Right kidney (tissue), 1 donor: ENCODE measurements at regions not wholly inside any gene's neighbourhood (a gene's known extent, or its start where the extent isn't known, plus 50 kb on each side); places are given as distances from the start of the nearest gene placed in this dataset.

Experiments used
- DNase-seq: peaks from one replicate; pipeline ENCODE4 v3.0.0-alpha.2; 2016

DNA sequence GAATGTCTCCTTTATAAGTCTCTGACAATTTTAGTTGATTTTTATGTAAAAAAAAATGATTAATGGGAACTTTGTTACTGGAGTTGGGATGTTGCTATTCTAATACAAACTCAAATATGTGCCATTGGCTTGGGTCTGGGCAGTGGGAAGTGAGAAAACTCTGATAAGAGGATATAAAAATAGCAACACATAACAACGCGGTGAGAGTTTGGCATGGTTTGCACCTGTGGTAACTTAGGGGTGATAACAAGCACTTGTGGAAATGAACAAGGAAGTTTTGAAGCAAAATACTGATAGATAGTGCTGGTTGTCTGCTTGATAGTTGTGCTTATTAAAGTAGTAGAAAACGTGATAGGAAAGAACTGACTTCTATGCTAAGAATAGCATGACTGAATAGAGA is 743.3 kb upstream of the AGA start:
- DNase-seq: no peak

DNA sequence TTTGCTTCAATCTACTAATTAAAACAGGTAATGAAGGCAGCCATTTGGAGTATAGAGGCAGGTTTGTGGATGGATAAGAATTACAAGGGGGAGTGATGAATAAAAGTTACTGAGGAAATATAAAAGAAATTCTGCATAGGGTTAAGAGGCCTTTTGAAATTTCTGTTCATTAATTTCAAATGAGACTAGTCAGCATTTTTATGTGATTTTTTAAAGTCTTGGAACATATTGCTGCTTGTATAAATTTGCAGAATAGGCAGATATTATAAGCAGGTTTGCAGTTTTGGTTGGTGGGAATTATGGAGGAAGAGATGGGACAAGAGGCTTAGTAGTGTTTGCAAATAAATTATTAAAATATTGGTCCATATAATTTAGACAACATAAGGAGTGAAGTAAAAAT is 750.4 kb upstream of the AGA start:
- no peak for DNase-seq

DNA sequence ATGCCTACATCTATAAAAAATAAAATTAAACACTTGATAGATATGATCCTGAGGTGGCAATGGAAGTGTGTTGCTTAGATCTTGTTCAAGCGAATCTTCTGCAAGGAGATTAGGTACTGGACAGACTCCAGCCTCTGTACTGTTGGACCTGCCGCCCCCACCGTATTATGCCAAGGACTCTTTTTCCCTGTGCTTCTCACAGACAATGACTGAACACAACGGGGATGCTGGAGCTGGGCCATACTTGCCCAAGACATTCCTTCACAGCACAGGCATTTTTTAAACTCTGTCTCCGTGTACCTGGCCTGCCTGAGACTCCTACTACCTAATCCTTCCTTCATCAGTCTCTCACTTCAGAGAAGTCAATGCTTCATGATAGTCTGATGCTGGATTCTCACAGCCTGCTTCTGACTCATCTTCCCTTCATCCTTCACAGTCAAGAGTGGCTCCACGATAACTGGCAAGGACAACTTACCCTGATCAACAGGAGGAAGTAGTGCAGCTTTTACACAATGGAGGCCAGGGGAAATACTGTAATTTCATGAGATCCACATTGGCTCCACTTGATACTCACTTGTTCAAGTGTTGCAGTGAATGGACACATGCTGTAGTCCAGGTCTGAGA is 754.6 kb upstream of the AGA start:
- DNase-seq: no peak

- DNase-seq: no peak
These were observed 756.5 kb upstream of the AGA start for GRCh38 chr4:178198691-178199090.

DNA sequence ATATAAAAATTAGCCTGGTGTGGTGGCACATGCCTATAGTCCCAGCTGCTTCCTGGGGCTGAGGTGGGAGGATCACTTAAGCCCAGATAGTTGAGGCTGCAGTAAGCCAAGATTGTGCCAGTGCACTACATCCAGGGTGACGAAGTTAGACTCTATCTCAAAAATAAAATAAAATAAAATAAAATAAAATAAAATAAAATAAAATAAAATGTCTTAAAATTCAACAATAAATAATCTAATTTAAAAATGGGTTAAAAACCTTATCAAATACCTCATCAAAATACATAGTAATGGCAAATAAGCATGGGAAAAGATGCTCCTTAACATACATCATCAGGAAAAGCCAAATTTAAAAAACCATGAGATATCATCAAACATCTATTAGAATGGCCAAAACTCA is 760.2 kb upstream of the AGA start:
- DNase-seq: no peak

DNA sequence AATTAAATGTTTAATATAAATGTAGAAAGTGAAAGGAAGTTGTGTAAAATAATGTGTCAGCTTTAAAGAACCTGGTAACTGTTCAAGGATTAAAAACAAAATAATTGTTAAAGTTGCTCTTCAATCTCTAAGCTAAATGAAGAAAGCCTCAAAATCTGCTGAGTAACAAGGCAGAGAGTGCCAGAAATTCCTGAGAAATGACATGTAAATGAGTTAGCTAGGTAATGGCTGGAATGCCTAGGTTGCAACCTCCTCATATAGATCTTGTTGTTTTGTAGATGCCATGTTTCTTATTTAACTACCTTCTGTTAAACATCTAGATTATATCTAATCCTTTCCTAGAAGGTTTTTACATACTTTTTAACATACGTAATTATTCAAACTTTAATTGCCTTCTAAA is 763.6 kb upstream of the AGA start:
- no peak for DNase-seq

- no peak for DNase-seq
These were observed 773.1 kb upstream of the AGA start for GRCh38 chr4:178215309-178215708.

DNA sequence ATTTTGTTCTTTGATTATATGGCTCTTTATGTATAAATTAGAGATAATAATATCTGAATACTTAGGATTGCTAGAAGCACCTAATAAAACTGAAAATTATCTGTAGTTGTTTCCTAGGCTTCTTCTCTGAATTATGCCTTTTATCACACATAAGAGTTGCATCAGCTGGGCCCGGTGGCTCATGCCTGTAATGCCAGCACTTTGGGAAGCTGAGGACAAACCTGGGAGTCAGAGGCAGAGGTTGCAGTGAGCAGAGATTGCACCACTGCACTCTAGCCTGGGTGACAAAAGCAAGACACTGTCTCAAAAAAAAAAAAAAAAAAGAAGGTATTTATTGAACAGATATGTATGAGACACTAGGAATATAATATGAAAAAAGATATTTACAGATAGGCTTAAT is 773.5 kb upstream of the AGA start:
- no peak for DNase-seq

GRCh38 chr4:178226421-178226820 is 784.2 kb upstream of the AGA start:
- peak; percentile 16 for DNase-seq

- DNase-seq: no peak
These were observed 791.7 kb upstream of the AGA start for GRCh38 chr4:178233906-178234305.

GRCh38 chr4:178240891-178241290 is 798.7 kb upstream of the AGA start:
- DNase-seq: no peak

DNA sequence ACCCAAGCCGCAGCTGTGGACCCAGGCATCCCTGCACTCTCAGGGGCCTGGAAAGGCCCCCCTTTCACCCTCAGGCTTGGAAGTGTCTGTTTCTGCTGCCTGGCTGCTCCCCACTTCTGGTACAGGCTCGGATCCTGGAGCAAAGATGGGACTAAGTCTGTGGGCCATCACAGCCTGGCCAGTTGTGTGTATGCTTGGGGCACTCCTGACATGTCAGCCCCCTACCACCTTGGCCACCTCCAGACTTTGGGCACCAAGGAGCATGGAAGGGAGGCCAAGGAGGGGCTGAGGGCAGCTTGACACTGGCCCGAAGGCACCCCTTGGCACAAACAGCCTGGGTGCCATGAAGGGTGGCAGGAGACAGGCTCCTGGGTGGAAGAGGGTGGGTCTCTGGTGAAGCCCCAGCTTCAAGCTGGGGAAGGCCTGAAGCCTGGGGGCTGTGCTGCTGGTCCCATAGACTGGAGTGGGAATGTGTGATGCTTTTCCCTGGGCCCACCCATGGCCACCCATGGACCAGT is 799.4 kb upstream of the AGA start:
- DNase-seq: no peak

DNA sequence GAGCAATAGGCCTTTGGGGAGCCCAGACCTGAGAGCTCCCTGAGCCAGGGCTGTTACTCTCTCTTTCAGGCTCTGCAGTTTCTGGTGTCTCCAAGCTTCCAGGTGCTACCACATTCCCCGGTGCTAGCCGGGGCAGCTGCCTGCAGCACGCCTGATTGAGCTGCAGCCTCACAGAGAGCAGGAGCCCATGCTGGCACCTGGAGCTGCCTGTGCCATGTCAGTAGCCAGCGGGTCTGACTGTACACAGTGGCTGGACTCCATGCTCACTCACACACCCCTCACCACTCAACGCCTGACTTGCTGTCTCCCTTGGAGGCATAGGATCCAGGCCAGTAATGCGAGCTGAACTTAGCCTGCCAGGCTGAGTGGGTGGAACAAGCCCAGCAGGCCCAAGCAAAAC is 800.4 kb upstream of the AGA start:
- DNase-seq: no peak

GRCh38 chr4:178244785-178245184 is 802.5 kb upstream of the AGA start:
- DNase-seq: no peak

GRCh38 chr4:178255172-178255571 is 812.9 kb upstream of the AGA start:
- DNase-seq: no peak

- DNase-seq: no peak
These were observed 816.4 kb upstream of the AGA start for GRCh38 chr4:178258603-178259002.

GRCh38 chr4:178259566-178259965 is 817.3 kb upstream of the AGA start:
- no peak for DNase-seq

DNA sequence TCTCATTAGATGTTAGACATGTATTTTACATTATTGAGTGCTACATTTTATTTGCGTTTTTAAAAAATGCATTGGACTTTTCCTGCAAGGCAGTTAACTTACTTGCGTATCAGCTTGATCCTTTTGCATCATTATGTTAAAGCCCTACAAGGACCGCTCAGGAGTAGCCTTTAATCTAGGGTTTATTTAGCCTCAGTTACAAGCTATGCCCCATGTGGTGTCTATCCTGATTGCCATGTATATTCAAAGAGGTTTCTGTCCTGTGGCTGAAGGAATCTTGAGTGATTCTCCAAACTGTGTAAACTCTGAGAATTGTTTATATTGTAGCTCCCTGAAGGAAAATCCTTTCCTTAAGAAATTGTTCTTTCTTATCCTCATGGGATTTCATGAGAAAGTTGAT is 821.8 kb upstream of the AGA start:
- DNase-seq: no peak

DNA sequence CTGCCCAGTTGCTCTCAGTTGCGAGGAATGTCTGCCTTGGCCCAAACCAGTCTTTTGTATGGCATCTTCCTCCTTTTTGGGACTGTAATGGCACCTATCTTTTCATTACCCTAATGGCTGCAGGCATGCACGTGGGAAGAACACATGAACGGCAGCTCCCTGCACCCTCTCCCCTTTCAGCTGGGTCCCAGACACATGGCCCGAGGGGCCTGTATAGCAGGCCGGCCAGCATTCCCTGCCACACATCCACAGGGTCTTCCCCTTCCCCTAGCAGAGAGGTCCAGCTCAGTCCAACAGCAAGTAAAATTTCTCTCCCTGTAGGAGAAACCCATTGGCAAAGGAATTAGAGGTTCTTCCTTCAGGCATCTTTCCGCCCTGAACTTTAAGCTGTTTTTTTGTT is 829.1 kb upstream of the AGA start:
- no peak for DNase-seq

- no peak for DNase-seq
These were observed 830.9 kb upstream of the AGA start for GRCh38 chr4:178273168-178273567.

GRCh38 chr4:178275671-178276360 is 833.6 kb upstream of the AGA start:
- no peak for DNase-seq

GRCh38 chr4:178280362-178280761 is 838.1 kb upstream of the AGA start:
- DNase-seq: no peak

DNA sequence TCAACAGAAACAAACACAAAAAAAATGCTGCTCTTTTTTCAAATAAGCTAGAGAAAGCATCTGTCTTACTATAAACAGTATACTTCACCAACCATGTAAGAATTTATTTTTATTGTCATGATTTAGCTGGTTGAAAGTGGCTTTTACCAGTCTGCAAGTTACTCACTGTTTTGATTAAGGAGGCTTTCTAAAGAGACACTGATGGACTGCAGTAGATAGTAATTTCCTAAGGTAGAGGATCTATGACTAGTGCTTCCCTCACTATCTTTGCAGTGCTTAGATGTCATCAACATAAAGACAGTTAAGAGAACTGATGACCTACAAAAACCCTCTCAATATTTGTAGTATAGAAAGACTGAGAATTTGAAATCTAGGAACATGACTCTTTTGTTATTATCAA is 846.2 kb upstream of the AGA start:
- no peak for DNase-seq

DNA sequence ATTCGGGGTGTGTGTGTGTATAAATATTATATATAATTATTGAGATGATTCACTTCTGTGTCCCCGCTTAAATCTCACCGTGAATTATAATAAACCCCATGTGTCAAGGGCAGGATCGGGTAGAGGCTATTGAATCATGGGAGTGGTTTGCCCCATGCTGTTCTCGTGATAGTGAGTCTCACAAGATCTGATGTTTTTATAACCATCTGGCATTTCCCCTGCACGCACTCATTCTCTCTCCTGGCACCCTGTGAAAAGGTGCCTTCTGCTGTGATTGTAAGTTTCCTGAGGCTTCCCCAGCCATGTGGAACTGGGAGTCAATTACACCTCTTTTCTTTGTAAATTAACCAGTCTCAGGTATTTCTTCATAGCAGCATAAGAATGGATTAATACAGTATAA is 851.4 kb upstream of the AGA start:
- DNase-seq: no peak
